GM19035 (cell line): ENCODE measurements at regions not wholly inside any gene's neighbourhood (a gene's known extent, or its start where the extent isn't known, plus 50 kb on each side); places are given as distances from the start of the nearest gene placed in this dataset.
"Not testable (repeated sequence)": the region's sequence is repeated elsewhere in the genome, so short reads cannot be mapped to it uniquely, and the experiment has no call there.

Source experiments
- ATAC-seq: cut with Tn5 transposase; IDR thresholded peaks from one replicate; pipeline ENCODE4 v1.9.1; 2021; ENCODE audit not compliant: unreplicated experiment

- ATAC-seq = no peak
Observed at GRCh38 chrX:125089761-125090445, 229.8 kb upstream of the TEX13C start.

- no peak for ATAC-seq
Observed at GRCh38 chrX:125093852-125094251, 225.8 kb upstream of the TEX13C start.

- no peak for ATAC-seq
Observed at GRCh38 chrX:125094901-125095300, 224.8 kb upstream of the TEX13C start.

- ATAC-seq = no peak
Observed at GRCh38 chrX:125096469-125096868, 223.2 kb upstream of the TEX13C start.

GRCh38 chrX:125096870-125097269 is 222.8 kb upstream of the TEX13C start:
- ATAC-seq = no peak

GRCh38 chrX:125101971-125102755 is 217.5 kb upstream of the TEX13C start:
- ATAC-seq = no peak

GRCh38 chrX:125103693-125104092 is 216.0 kb upstream of the TEX13C start:
- no peak for ATAC-seq

- ATAC-seq = no peak
Observed at GRCh38 chrX:125108921-125109320, 210.8 kb upstream of the TEX13C start.

- ATAC-seq = no peak
Observed at GRCh38 chrX:125131164-125131563, 188.5 kb upstream of the TEX13C start.

GRCh38 chrX:125132274-125132673 is 187.4 kb upstream of the TEX13C start:
- no peak for ATAC-seq

- no peak for ATAC-seq
Observed at GRCh38 chrX:125137521-125137920, 182.2 kb upstream of the TEX13C start.

- ATAC-seq = no peak
Observed at GRCh38 chrX:125150231-125150630, 169.4 kb upstream of the TEX13C start.

- no peak for ATAC-seq
Observed at GRCh38 chrX:125151146-125151545, 168.5 kb upstream of the TEX13C start.

- no peak for ATAC-seq
Observed at GRCh38 chrX:125152011-125152410, 167.7 kb upstream of the TEX13C start.

- no peak for ATAC-seq
Observed at GRCh38 chrX:125153621-125154020, 166.1 kb upstream of the TEX13C start.

- ATAC-seq = not testable (repeated sequence)
Observed at GRCh38 chrX:125154288-125155257, 165.1 kb upstream of the TEX13C start.

GRCh38 chrX:125155296-125156033 is 164.2 kb upstream of the TEX13C start:
- ATAC-seq = not testable (repeated sequence)

- ATAC-seq = no peak
Observed at GRCh38 chrX:125170459-125170858, 149.2 kb upstream of the TEX13C start.

- ATAC-seq = no peak
Observed at GRCh38 chrX:125172531-125172930, 147.1 kb upstream of the TEX13C start.

GRCh38 chrX:125175991-125176584 is 143.6 kb upstream of the TEX13C start:
- no peak for ATAC-seq
